ENCODE measurements at regions not wholly inside any gene's neighbourhood (a gene's known extent, or its start where the extent isn't known, plus 50 kb on each side); places are given as distances from the start of the nearest gene placed in this dataset.
"Not testable (repeated sequence)": the region's sequence is repeated elsewhere in the genome, so short reads cannot be mapped to it uniquely, and the experiment has no call there.

GRCh38 chr6:93894521-93894920 lies 475.2 kb upstream of the EPHA7 start:
- FAIRE-seq: no peak
- DNase-seq (ENCODE audit: insufficient read length, low spot score): no peak
- TF ChIP-seq POLR2A (IDR thresholded peaks at IDR 0.05; ENCODE audit: low read depth, low read length): no peak

- no peak for TF ChIP-seq POLR2A (IDR thresholded peaks at IDR 0.05; ENCODE audit: low read depth, low read length)
- no peak for DNase-seq (ENCODE audit: insufficient read length, low spot score)
- FAIRE-seq: no peak
Measured at GRCh38 chr6:93889713-93890112, 470.4 kb upstream of the EPHA7 start.

GRCh38 chr6:93886416-93886815 lies 467.1 kb upstream of the EPHA7 start:
- no peak for TF ChIP-seq POLR2A (IDR thresholded peaks at IDR 0.05; ENCODE audit: low read depth, low read length)
- FAIRE-seq: no peak
- DNase-seq (ENCODE audit: insufficient read length, low spot score): no peak

GRCh38 chr6:93859971-93860370 lies 440.6 kb upstream of the EPHA7 start:
- DNase-seq (ENCODE audit: insufficient read length, low spot score) (no peak), FAIRE-seq (no peak)
- TF ChIP-seq POLR2A (IDR thresholded peaks at IDR 0.05; ENCODE audit: low read depth, low read length): no peak

GRCh38 chr6:93858213-93858612 lies 438.9 kb upstream of the EPHA7 start:
- FAIRE-seq (no peak), DNase-seq (ENCODE audit: insufficient read length, low spot score) (no peak)
- no peak for TF ChIP-seq POLR2A (IDR thresholded peaks at IDR 0.05; ENCODE audit: low read depth, low read length)

- no peak for TF ChIP-seq POLR2A (IDR thresholded peaks at IDR 0.05; ENCODE audit: low read depth, low read length)
- FAIRE-seq: no peak
Measured at GRCh38 chr6:93849857-93850256, 430.5 kb upstream of the EPHA7 start.

GRCh38 chr6:93848031-93848742 lies 428.8 kb upstream of the EPHA7 start:
- no peak for DNase-seq (ENCODE audit: insufficient read length, low spot score)
- TF ChIP-seq POLR2A (IDR thresholded peaks at IDR 0.05; ENCODE audit: low read depth, low read length): no peak
- no peak for FAIRE-seq

More at GRCh38 chr6:93849857-93850256, 430.5 kb upstream of the EPHA7 start:
- no peak for DNase-seq (ENCODE audit: insufficient read length, low spot score)

- no peak for FAIRE-seq
- TF ChIP-seq POLR2A (IDR thresholded peaks at IDR 0.05; ENCODE audit: low read depth, low read length): no peak
- no peak for DNase-seq (ENCODE audit: insufficient read length, low spot score)
Measured at GRCh38 chr6:93842178-93842577, 422.8 kb upstream of the EPHA7 start.

- FAIRE-seq; DNase-seq (ENCODE audit: insufficient read length, low spot score): not testable (repeated sequence)
Measured at GRCh38 chr6:93835451-93836145, 416.2 kb upstream of the EPHA7 start.

GRCh38 chr6:93835026-93835425 lies 415.7 kb upstream of the EPHA7 start:
- FAIRE-seq; DNase-seq (ENCODE audit: insufficient read length, low spot score): not testable (repeated sequence)

- not testable (repeated sequence) for DNase-seq (ENCODE audit: insufficient read length, low spot score); FAIRE-seq
Measured at GRCh38 chr6:93833326-93833725, 414.0 kb upstream of the EPHA7 start.

- FAIRE-seq; DNase-seq (ENCODE audit: insufficient read length, low spot score): not testable (repeated sequence)
Measured at GRCh38 chr6:93829757-93830156, 410.4 kb upstream of the EPHA7 start.

GRCh38 chr6:93829009-93829408 lies 409.6 kb upstream of the EPHA7 start:
- TF ChIP-seq POLR2A (IDR thresholded peaks at IDR 0.05; ENCODE audit: low read depth, low read length): no peak
- FAIRE-seq (no peak), DNase-seq (ENCODE audit: insufficient read length, low spot score) (no peak)

GRCh38 chr6:93828553-93828952 lies 409.2 kb upstream of the EPHA7 start:
- FAIRE-seq (no peak), DNase-seq (ENCODE audit: insufficient read length, low spot score) (no peak)
- no peak for TF ChIP-seq POLR2A (IDR thresholded peaks at IDR 0.05; ENCODE audit: low read depth, low read length)

GRCh38 chr6:93827728-93828127 lies 408.4 kb upstream of the EPHA7 start:
- FAIRE-seq (no peak), DNase-seq (ENCODE audit: insufficient read length, low spot score) (no peak)
- no peak for TF ChIP-seq POLR2A (IDR thresholded peaks at IDR 0.05; ENCODE audit: low read depth, low read length)

Data from H54 (cell line).